GM13976 (cell line): ENCODE measurements at regions not wholly inside any gene's neighbourhood (a gene's known extent, or its start where the extent isn't known, plus 50 kb on each side); places are given as distances from the start of the nearest gene placed in this dataset.

Source experiments
- DNase-seq: peaks from one replicate; pipeline ENCODE4 v3.0.0; 2012; ENCODE audit warnings: low spot score
- in situ Hi-C: fragments of 300-500 bp; cut with MboI; formaldehyde crosslinking; loops from one replicate; pipeline ENCODE4 v1.12.0; 2022; ENCODE audit warnings: low sequenced_read_pairs, mixed read lengths, inconsistent platforms; ENCODE audit not compliant: unreplicated experiment
- TF ChIP-seq, protein P1 (sequence below): IDR thresholded peaks from 2 replicates; pipeline ENCODE4 v1.5.1; 2012; ENCODE audit warnings: borderline replicate concordance, mild to moderate bottlenecking; ENCODE audit not compliant: insufficient read depth; ENCODE audit errors: extremely low read depth, missing control alignments, control extremely low read depth

DNA sequence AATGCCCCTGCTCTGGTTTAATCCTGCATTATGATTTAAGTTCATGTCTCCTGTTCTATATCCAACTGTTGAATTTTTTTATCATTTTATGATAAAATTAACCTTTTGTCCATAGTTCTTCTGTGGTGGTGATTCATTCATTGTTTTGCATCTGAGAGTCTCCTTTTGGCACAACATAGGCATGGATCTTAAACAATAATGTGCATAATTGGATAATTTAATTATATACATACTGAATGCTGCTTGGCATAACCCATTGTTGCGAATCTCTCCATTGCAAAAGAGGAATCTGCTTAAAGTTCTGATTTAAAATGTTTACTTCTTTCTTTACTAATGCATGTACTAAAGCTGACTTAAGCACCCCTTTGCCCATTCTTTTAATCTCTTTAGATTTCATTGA, 2788.4 kb downstream of the PCDH9 start:
- TF ChIP-seq, protein P1, sequence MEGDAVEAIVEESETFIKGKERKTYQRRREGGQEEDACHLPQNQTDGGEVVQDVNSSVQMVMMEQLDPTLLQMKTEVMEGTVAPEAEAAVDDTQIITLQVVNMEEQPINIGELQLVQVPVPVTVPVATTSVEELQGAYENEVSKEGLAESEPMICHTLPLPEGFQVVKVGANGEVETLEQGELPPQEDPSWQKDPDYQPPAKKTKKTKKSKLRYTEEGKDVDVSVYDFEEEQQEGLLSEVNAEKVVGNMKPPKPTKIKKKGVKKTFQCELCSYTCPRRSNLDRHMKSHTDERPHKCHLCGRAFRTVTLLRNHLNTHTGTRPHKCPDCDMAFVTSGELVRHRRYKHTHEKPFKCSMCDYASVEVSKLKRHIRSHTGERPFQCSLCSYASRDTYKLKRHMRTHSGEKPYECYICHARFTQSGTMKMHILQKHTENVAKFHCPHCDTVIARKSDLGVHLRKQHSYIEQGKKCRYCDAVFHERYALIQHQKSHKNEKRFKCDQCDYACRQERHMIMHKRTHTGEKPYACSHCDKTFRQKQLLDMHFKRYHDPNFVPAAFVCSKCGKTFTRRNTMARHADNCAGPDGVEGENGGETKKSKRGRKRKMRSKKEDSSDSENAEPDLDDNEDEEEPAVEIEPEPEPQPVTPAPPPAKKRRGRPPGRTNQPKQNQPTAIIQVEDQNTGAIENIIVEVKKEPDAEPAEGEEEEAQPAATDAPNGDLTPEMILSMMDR: no peak
- DNase-seq: no peak
- in situ Hi-C loops: no loop called here

DNA sequence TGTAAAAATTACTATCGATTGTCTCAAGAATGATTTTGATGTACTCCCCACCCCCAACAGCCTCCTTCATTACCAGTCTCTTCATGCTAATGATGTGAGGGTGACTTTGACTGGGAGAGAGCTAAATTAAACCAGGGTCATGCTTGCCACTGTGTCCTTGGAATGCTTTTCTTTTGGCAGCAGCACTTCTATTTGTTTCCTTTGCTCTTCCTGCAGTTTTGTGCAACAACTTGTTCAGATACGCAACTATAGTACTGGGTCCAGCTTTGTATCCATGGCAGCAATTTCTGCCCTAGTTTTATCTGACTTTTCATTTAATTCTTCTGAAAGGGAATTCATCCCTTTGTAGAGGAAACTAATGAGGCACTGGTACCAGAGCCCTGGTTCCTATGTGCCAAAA, 2792.1 kb downstream of the PCDH9 start:
- in situ Hi-C loops: no loop called here
- TF ChIP-seq, protein P1: no peak
- DNase-seq: no peak

DNA sequence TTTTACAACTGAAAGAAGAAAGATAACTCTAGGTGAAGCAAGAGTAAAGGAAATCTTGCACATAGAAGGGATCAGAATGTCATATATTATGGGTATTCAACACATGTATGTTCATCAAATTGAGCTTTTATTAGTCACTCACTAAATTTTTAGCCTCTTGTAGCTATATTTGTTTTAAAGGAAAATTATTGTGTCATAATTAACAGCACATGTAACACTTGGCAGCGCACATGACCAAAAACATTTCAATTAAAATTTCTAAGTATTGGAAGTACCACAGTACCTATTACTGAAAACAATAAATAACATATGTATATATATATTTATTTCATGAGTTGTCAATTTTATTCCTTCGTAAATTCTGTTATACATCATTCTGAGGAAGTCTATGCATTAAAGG, 2800.4 kb downstream of the PCDH9 start:
- no peak for DNase-seq
- in situ Hi-C loops: no loop called here
- TF ChIP-seq, protein P1: no peak

DNA sequence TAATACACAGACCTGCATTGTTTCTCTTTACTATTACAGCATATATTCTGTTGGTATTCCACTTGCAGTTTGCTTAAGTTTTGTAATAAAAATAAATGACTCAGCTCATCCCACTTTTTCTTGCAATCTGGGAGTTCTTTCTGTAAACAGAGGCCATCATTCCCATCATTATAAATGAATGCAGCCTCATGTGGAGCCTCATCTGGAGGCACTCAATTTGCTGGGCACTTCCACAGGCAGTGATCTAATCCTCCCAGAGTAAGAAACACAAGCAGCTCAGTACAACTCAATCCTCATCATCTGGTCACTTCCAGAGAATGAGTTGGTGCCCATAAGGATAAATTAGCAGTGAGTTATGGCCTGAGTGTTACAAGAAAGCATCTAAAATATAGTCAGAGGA, 2801.9 kb downstream of the PCDH9 start:
- in situ Hi-C loops: no loop called here
- TF ChIP-seq, protein P1: no peak
- DNase-seq: no peak

DNA sequence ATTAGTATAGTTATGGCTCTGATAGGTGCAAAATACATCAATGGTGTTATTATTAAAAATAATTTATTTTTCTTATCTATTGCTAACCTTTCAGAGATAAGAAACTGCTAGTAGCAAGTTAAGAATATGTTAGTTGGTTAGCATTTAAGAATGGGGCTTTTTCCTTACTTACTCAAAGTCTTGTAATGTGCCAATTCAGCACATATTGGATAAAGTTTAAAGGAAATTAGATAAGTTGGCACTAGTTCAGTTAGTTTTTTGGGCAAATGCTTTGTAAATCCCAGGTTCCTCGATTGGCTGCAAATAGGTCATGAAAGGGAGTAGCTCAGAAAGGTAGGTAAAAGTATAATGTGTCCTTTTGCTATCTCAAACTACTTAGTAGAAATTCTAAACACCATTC, 2806.7 kb downstream of the PCDH9 start:
- TF ChIP-seq, protein P1: no peak
- in situ Hi-C loops: no loop called here
- no peak for DNase-seq

DNA sequence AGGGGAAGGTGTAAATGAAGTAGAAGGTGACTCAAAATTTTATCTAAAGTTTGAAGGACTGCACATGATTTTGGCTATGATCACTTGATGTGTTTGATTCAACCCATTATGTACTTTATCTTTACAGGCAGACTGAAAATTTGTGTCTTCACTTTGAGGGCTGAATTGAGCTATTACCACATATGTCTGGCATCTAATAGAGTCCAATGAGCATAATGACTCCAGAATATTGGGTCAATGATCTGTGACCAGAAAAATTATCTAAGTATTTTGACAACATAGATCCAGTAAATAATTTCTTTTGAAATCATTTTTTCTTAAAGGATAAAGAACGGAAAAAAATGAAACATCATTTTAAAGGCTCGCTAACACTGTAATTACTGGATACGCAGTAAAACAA, 2810.0 kb downstream of the PCDH9 start:
- DNase-seq: no peak
- TF ChIP-seq, protein P1: no peak
- in situ Hi-C loops: no loop called here

DNA sequence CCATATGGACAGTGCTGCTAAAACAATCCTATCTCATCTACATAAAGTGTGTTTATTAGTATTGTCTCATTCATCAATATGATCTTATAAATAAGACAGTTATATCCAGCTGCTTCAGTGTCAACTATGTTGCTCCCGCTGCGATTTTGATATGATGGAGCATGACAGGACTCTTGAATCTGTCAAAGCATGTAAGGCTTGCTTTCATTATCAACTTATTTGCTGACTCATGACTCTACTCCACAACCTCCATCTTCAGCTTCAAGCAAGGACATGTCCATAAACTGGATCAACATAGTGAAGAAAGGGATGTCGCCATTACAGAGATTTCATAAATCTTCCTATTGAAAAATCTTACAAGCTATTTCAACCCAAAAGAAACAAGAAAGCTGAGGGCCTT, 2812.6 kb downstream of the PCDH9 start:
- TF ChIP-seq, protein P1: no peak
- no peak for DNase-seq
- in situ Hi-C loops: no loop called here
